ENCODE measurements at regions not wholly inside any gene's neighbourhood (a gene's known extent, or its start where the extent isn't known, plus 50 kb on each side); places are given as distances from the start of the nearest gene placed in this dataset.

GRCh38 chrX:44435047-44435446, 91.6 kb upstream of the EFHC2 start:
- TF ChIP-seq CTCF (IDR thresholded peaks at IDR 0.05) (no peak), POLR2A (IDR thresholded peaks at IDR 0.05) (no peak)
- H3K36me3 ChIP-seq (replicated peaks in 1 of 2): no peaks in the 10 kb centered on the region
- intact Hi-C loops (cut with DNase I): no loop called here
- H3K4me1 ChIP-seq (replicated peaks in 1 of 2): no peaks in the 10 kb centered on the region
- no peak overlapping the region for H3K27ac ChIP-seq
- H3K9me3 ChIP-seq (replicated peaks in 1 of 3): no peaks in the 10 kb centered on the region
- DNase-seq: no peak
- no peak overlapping the region for H3K4me3 ChIP-seq
- peaks cover 17% of the 10 kb centered on the region for H3K27me3 ChIP-seq

GRCh38 chrX:44433556-44433955, 90.1 kb upstream of the EFHC2 start:
- TF ChIP-seq CTCF (IDR thresholded peaks at IDR 0.05) (no peak), POLR2A (IDR thresholded peaks at IDR 0.05) (no peak)
- no peaks in the 10 kb centered on the region for H3K4me1 ChIP-seq (replicated peaks in 1 of 2)
- no peaks in the 10 kb centered on the region for H3K9me3 ChIP-seq (replicated peaks in 1 of 3)
- H3K4me3 ChIP-seq: no peak overlapping the region
- 72 to 82% (median 72%) methylated on average over 3 of the region's 3 CpGs for WGBS, 4 donors
- intact Hi-C loops (cut with DNase I): no loop called here
- no peak overlapping the region for H3K27ac ChIP-seq
- peaks cover 17% of the 10 kb centered on the region for H3K27me3 ChIP-seq
- DNase-seq: no peak
- H3K36me3 ChIP-seq (replicated peaks in 1 of 2): no peaks in the 10 kb centered on the region

GRCh38 chrX:44432641-44433040, 89.2 kb upstream of the EFHC2 start:
- H3K4me1 ChIP-seq (replicated peaks in 1 of 2): no peaks in the 10 kb centered on the region
- no peak for TF ChIP-seq CTCF (IDR thresholded peaks at IDR 0.05)
- TF ChIP-seq POLR2A (IDR thresholded peaks at IDR 0.05): no peak
- no peak overlapping the region for H3K4me3 ChIP-seq
- DNase-seq: no peak
- no peak overlapping the region for H3K27ac ChIP-seq
- no peaks in the 10 kb centered on the region for H3K9me3 ChIP-seq (replicated peaks in 1 of 3)
- no peaks in the 10 kb centered on the region for H3K36me3 ChIP-seq (replicated peaks in 1 of 2)
- intact Hi-C loops (cut with DNase I): no loop called here
- H3K27me3 ChIP-seq: peaks cover 12% of the 10 kb centered on the region

- intact Hi-C loops (cut with DNase I): no loop called here
- Histone ChIP-seq H3K36me3 (replicated peaks in 1 of 2) (no peaks in the 10 kb centered on the region), H3K4me1 (replicated peaks in 1 of 2) (no peaks in the 10 kb centered on the region), H3K27ac (no peak overlapping the region), H3K4me3 (no peak overlapping the region), H3K9me3 (replicated peaks in 1 of 3) (no peaks in the 10 kb centered on the region), H3K27me3 (peaks cover 15% of the 10 kb centered on the region)
- no peak for TF ChIP-seq CTCF (IDR thresholded peaks at IDR 0.05)
- no peak for TF ChIP-seq POLR2A (IDR thresholded peaks at IDR 0.05)
- DNase-seq: no peak
These were observed 87.7 kb upstream of the EFHC2 start for GRCh38 chrX:44431194-44431593.
